ENCODE measurements at regions not wholly inside any gene's neighbourhood (a gene's known extent, or its start where the extent isn't known, plus 50 kb on each side); places are given as distances from the start of the nearest gene placed in this dataset.
"Not testable (repeated sequence)": the region's sequence is repeated elsewhere in the genome, so short reads cannot be mapped to it uniquely, and the experiment has no call there.

GRCh38 chr7:65561786-65562372 lies 188.2 kb downstream of the ZNF92 start:
- TF ChIP-seq, protein P1, sequence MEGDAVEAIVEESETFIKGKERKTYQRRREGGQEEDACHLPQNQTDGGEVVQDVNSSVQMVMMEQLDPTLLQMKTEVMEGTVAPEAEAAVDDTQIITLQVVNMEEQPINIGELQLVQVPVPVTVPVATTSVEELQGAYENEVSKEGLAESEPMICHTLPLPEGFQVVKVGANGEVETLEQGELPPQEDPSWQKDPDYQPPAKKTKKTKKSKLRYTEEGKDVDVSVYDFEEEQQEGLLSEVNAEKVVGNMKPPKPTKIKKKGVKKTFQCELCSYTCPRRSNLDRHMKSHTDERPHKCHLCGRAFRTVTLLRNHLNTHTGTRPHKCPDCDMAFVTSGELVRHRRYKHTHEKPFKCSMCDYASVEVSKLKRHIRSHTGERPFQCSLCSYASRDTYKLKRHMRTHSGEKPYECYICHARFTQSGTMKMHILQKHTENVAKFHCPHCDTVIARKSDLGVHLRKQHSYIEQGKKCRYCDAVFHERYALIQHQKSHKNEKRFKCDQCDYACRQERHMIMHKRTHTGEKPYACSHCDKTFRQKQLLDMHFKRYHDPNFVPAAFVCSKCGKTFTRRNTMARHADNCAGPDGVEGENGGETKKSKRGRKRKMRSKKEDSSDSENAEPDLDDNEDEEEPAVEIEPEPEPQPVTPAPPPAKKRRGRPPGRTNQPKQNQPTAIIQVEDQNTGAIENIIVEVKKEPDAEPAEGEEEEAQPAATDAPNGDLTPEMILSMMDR (IDR thresholded peaks at IDR 0.05), result not testable (repeated sequence)
- TF ChIP-seq POLR2A (IDR thresholded peaks at IDR 0.05), result not testable (repeated sequence)

Data from lower leg skin (tissue), 3 donors.